ENCODE measurements at regions not wholly inside any gene's neighbourhood (a gene's known extent, or its start where the extent isn't known, plus 50 kb on each side); places are given as distances from the start of the nearest gene placed in this dataset.

- TF ChIP-seq, protein P1, sequence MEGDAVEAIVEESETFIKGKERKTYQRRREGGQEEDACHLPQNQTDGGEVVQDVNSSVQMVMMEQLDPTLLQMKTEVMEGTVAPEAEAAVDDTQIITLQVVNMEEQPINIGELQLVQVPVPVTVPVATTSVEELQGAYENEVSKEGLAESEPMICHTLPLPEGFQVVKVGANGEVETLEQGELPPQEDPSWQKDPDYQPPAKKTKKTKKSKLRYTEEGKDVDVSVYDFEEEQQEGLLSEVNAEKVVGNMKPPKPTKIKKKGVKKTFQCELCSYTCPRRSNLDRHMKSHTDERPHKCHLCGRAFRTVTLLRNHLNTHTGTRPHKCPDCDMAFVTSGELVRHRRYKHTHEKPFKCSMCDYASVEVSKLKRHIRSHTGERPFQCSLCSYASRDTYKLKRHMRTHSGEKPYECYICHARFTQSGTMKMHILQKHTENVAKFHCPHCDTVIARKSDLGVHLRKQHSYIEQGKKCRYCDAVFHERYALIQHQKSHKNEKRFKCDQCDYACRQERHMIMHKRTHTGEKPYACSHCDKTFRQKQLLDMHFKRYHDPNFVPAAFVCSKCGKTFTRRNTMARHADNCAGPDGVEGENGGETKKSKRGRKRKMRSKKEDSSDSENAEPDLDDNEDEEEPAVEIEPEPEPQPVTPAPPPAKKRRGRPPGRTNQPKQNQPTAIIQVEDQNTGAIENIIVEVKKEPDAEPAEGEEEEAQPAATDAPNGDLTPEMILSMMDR (IDR thresholded peaks at IDR 0.05; ENCODE audit: low read depth, low read length): no peak
- no peak for DNase-seq (ENCODE audit: extremely low read depth, low read depth)
Measured at GRCh38 chr1:38454236-38454635, 405.3 kb downstream of the RRAGC start.

DNA sequence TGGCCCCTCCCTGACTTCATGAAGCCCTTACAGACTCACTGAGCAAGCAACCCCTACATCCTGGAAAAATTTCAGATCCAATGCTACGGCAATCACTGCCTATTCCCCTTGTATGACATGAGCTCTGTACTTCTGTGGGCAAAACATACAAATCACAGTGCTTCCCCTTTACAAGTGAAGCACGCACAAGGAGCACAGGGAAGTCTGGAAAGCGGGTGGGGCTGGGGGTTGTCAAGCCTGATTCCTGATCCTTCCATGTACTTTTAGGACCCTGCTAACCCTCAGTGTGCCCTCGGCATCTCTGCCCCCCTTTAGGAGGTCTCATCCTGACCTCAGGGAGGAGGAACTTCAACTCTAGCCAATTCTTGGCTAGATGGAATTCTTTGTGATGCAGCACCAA is 405.7 kb upstream of the POU3F1 start:
- TF ChIP-seq, protein P1 (IDR thresholded peaks at IDR 0.05; ENCODE audit: low read depth, low read length): no peak
- no peak for DNase-seq (ENCODE audit: extremely low read depth, low read depth)

DNA sequence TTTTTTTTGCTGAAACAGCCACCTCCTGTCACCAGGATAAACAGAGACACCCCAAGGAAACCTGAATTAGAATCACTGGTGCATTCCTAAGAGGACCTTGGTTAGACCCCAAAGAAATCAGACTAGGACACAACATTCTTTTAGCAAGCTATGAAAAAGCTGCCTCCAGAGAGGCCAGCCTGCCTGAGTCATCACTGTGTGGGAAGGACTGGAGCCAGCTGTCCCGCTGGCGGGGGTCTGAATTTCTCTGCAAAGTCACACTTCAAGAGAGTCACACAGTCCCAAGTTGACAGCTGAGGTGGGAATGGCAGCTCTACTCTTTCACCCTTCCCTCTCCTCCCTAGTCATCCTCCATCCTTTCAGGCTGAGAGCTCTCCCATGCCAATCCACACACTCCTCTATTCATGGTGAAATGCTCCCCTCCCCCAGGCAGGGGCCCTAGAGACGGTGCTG is 405.0 kb upstream of the POU3F1 start:
- DNase-seq (ENCODE audit: extremely low read depth, low read depth): no peak
- TF ChIP-seq, protein P1 (IDR thresholded peaks at IDR 0.05; ENCODE audit: low read depth, low read length): no peak

GRCh38 chr1:38448893-38449292 is 402.3 kb upstream of the POU3F1 start:
- TF ChIP-seq, protein P1 (IDR thresholded peaks at IDR 0.05; ENCODE audit: low read depth, low read length): no peak
- no peak for DNase-seq (ENCODE audit: extremely low read depth, low read depth)

- TF ChIP-seq, protein P1 (IDR thresholded peaks at IDR 0.05; ENCODE audit: low read depth, low read length): no peak
- DNase-seq (ENCODE audit: extremely low read depth, low read depth): no peak
Measured at GRCh38 chr1:38446936-38447335, 400.3 kb upstream of the POU3F1 start.

GRCh38 chr1:38444770-38445442 is 398.3 kb upstream of the POU3F1 start:
- DNase-seq (ENCODE audit: extremely low read depth, low read depth): no peak
- TF ChIP-seq, protein P1 (IDR thresholded peaks at IDR 0.05; ENCODE audit: low read depth, low read length): no peak

DNA sequence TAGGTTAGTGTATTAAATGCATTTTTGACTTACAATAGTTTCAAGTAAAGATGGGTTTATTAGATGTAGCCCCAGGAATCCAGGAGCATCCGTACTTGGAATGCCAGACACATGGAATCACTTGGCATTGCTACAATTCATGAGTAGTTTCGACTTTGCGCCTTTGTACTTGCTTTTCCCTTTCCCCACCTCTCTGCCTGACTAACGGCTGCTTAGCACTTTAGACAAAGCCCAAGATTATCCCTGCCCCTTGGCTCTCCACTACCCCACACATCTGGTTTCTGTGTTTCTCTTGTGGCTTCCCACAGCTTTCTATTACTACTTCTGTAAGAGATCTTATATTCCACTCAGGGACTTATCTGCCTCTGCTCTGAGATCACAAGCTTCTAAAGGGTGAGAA is 397.7 kb upstream of the POU3F1 start:
- DNase-seq (ENCODE audit: extremely low read depth, low read depth): no peak
- TF ChIP-seq, protein P1 (IDR thresholded peaks at IDR 0.05; ENCODE audit: low read depth, low read length): no peak

Measured in AG09319 (cell line).